ENCODE measurements at regions not wholly inside any gene's neighbourhood (a gene's known extent, or its start where the extent isn't known, plus 50 kb on each side); places are given as distances from the start of the nearest gene placed in this dataset.

- TF ChIP-seq ETS1 (IDR thresholded peaks at IDR 0.05) (no peak), NANOG (IDR thresholded peaks at IDR 0.05; ENCODE audit: borderline replicate concordance) (no peak)
- TF ChIP-seq, protein P1, sequence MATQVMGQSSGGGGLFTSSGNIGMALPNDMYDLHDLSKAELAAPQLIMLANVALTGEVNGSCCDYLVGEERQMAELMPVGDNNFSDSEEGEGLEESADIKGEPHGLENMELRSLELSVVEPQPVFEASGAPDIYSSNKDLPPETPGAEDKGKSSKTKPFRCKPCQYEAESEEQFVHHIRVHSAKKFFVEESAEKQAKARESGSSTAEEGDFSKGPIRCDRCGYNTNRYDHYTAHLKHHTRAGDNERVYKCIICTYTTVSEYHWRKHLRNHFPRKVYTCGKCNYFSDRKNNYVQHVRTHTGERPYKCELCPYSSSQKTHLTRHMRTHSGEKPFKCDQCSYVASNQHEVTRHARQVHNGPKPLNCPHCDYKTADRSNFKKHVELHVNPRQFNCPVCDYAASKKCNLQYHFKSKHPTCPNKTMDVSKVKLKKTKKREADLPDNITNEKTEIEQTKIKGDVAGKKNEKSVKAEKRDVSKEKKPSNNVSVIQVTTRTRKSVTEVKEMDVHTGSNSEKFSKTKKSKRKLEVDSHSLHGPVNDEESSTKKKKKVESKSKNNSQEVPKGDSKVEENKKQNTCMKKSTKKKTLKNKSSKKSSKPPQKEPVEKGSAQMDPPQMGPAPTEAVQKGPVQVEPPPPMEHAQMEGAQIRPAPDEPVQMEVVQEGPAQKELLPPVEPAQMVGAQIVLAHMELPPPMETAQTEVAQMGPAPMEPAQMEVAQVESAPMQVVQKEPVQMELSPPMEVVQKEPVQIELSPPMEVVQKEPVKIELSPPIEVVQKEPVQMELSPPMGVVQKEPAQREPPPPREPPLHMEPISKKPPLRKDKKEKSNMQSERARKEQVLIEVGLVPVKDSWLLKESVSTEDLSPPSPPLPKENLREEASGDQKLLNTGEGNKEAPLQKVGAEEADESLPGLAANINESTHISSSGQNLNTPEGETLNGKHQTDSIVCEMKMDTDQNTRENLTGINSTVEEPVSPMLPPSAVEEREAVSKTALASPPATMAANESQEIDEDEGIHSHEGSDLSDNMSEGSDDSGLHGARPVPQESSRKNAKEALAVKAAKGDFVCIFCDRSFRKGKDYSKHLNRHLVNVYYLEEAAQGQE (IDR thresholded peaks at IDR 0.05; ENCODE audit: unreplicated experiment): no peak
Measured at GRCh38 chr2:125596612-125597011, 1059.3 kb upstream of the GYPC start (continued).

DNA sequence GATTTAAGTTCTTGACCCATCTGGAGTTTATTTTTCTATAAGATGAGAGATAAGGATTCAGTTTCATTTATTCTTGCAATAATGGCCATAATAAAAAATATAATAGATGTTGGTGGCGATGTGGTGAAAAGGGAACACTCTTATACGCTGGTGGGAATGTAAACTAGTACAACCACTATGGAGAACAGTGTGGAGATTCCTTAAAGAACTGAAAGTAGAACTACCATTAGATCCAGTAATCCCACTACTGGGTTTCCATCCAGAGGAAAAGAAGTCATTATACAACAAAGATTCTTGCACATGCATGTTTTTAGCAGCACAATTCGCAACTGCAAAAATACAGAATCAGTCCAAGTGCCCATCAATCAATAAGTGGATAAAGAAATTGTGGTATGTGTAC lies 1040.5 kb upstream of the GYPC start:
- Histone ChIP-seq H3K36me3 (ENCODE audit: insufficient read depth) (no peaks in the 10 kb centered on the region), H3K4me2 (no peak overlapping the region), H2AFZ (no peak overlapping the region), H3K27me3 (ENCODE audit: insufficient read depth) (no peaks in the 10 kb centered on the region), H3K4me3 (no peak overlapping the region), H3K79me2 (replicated peaks; ENCODE audit: insufficient read depth) (no peaks in the 10 kb centered on the region), H3F3A (replicated peaks; ENCODE audit: low read depth) (no peaks in the 10 kb centered on the region), H3K27ac (ENCODE audit: low read depth) (no peak overlapping the region), H3K9me2 (ENCODE audit: insufficient read depth) (0 out of 2 replicates have a peak, but pooled peaks cover 3% of the 10 kb centered on the region), H4K20me1 (replicated peaks; ENCODE audit: insufficient read depth) (no peaks in the 10 kb centered on the region), H3K4me1 (ENCODE audit: insufficient read depth) (no peaks in the 10 kb centered on the region)
- DNase-seq (ENCODE audit: low spot score) (no peak), ATAC-seq (no peak)
- Mint-ChIP-seq H3K36me3 (ENCODE audit: low read depth) (no peaks in the 10 kb centered on the region), H3K4me1 (no peaks in the 10 kb centered on the region), H3K27me3 (ENCODE audit: insufficient read depth, low read depth, poor library complexity) (peaks cover 2% of the 10 kb centered on the region), H3K4me3 (no peak overlapping the region), H3K27ac (no peak overlapping the region), H3K9me3 (peaks cover 5% of the 10 kb centered on the region; the same call in 1 of the 3 replicates)
- TF ChIP-seq NANOG (IDR thresholded peaks at IDR 0.05; ENCODE audit: borderline replicate concordance): no peak
- TF ChIP-seq, protein P2, sequence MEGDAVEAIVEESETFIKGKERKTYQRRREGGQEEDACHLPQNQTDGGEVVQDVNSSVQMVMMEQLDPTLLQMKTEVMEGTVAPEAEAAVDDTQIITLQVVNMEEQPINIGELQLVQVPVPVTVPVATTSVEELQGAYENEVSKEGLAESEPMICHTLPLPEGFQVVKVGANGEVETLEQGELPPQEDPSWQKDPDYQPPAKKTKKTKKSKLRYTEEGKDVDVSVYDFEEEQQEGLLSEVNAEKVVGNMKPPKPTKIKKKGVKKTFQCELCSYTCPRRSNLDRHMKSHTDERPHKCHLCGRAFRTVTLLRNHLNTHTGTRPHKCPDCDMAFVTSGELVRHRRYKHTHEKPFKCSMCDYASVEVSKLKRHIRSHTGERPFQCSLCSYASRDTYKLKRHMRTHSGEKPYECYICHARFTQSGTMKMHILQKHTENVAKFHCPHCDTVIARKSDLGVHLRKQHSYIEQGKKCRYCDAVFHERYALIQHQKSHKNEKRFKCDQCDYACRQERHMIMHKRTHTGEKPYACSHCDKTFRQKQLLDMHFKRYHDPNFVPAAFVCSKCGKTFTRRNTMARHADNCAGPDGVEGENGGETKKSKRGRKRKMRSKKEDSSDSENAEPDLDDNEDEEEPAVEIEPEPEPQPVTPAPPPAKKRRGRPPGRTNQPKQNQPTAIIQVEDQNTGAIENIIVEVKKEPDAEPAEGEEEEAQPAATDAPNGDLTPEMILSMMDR (conservative IDR thresholded peaks at IDR 0.05; ENCODE audit: low read depth in 2 of 2): no peak
- TF ChIP-seq ZNF331 (CRISPR knock-in tag; IDR thresholded peaks at IDR 0.05; ENCODE audit: low read depth): no peak
- TF ChIP-seq, protein P1 (IDR thresholded peaks at IDR 0.05; ENCODE audit: unreplicated experiment): no peak
- TF ChIP-seq JUNB (IDR thresholded peaks at IDR 0.05; ENCODE audit: unreplicated experiment): no peak
- no peak for TF ChIP-seq POLR2AphosphoS5 (IDR thresholded peaks at IDR 0.05; ENCODE audit: low read depth)
- no peak for TF ChIP-seq ZNF114 (CRISPR knock-in tag; IDR thresholded peaks at IDR 0.05)
- no peak for TF ChIP-seq CREB1 (CRISPR knock-in tag; IDR thresholded peaks at IDR 0.05; ENCODE audit: low read depth)
- no peak for TF ChIP-seq ETS1 (IDR thresholded peaks at IDR 0.05)
- no peak for TF ChIP-seq EZH2 (IDR thresholded peaks at IDR 0.05; ENCODE audit: low read depth, unreplicated experiment)
- no peak for TF ChIP-seq STAT1 (IDR thresholded peaks at IDR 0.05; ENCODE audit: unreplicated experiment)
